Hepatocyte (in vitro differentiated cells): ENCODE measurements at regions not wholly inside any gene's neighbourhood (a gene's known extent, or its start where the extent isn't known, plus 50 kb on each side); places are given as distances from the start of the nearest gene placed in this dataset.

Experiments
- DNase-seq: peaks from one replicate; pipeline ENCODE4 v3.0.0-alpha.2; 2016; ENCODE audit warnings: low spot score
- H2AFZ ChIP-seq: fragments of 200-600 bp; sonication (generic); 2 replicates; pipeline ENCODE4 v1.6.0; 2016; ENCODE audit warnings: antibody characterized with exemption, mild to moderate bottlenecking
- H3K27ac ChIP-seq: fragments of 200-600 bp; sonication (generic); 2 replicates; pipeline ENCODE4 v1.5.1; 2016; ENCODE audit warnings: mild to moderate bottlenecking
- H3K27me3 ChIP-seq: fragments of 200-600 bp; sonication (generic); 2 replicates; pipeline ENCODE4 v1.6.1; 2016
- H3K36me3 ChIP-seq: fragments of 200-600 bp; sonication (generic); replicated peaks from 2 replicates; pipeline ENCODE4 v1.5.1; 2016; ENCODE audit warnings: low read depth; ENCODE audit not compliant: insufficient read depth
- H3K4me1 ChIP-seq: fragments of 200-600 bp; sonication (generic); 2 replicates; pipeline ENCODE4 v1.5.1; 2016; ENCODE audit warnings: mild to moderate bottlenecking, moderate library complexity; ENCODE audit not compliant: insufficient read depth
- H3K4me2 ChIP-seq: fragments of 200-600 bp; sonication (generic); 2 replicates; pipeline ENCODE4 v1.6.0; 2016
- H3K4me3 ChIP-seq: fragments of 200-600 bp; sonication (generic); 2 replicates; pipeline ENCODE4 v1.5.1; 2016; ENCODE audit warnings: mild to moderate bottlenecking
- H3K79me2 ChIP-seq: fragments of 200-600 bp; sonication (generic); 2 replicates; pipeline ENCODE4 v1.6.0; 2017; ENCODE audit warnings: mild to moderate bottlenecking
- H3K9me2 ChIP-seq: fragments of 200-600 bp; sonication (generic); replicated peaks from 2 replicates; pipeline ENCODE4 v1.6.0; 2017; ENCODE audit warnings: mild to moderate bottlenecking; ENCODE audit not compliant: insufficient read depth
- H3K9me3 ChIP-seq: fragments of 200-600 bp; sonication (generic); 2 replicates; pipeline ENCODE4 v1.5.1; 2016; ENCODE audit warnings: low read depth, mild to moderate bottlenecking
- H4K20me1 ChIP-seq: fragments of 200-600 bp; sonication (generic); 2 replicates; pipeline ENCODE4 v1.6.0; 2016; ENCODE audit warnings: mild to moderate bottlenecking; ENCODE audit not compliant: insufficient read depth, poor library complexity, severe bottlenecking
- CTCF ChIP-seq: fragments of 200-600 bp; sonication (generic); IDR thresholded peaks from 2 replicates; pipeline ENCODE4 v1.5.1; 2016; ENCODE audit warnings: antibody characterized with exemption, mild to moderate bottlenecking; ENCODE audit not compliant: poor library complexity
- EZH2 ChIP-seq: fragments of 200-600 bp; sonication (generic); IDR thresholded peaks from 2 replicates; pipeline ENCODE4 v1.6.1; 2016; ENCODE audit warnings: antibody characterized with exemption, mild to moderate bottlenecking, borderline replicate concordance
- EZH2phosphoT487 ChIP-seq: fragments of 200-600 bp; sonication (generic); IDR thresholded peaks from one replicate; pipeline ENCODE4 v1.6.1; 2018; ENCODE audit warnings: antibody characterized with exemption, mild to moderate bottlenecking, low read depth, moderate library complexity; ENCODE audit not compliant: unreplicated experiment, severe bottlenecking
- WGBS: methylation state at CpG from one replicate; pipeline ENCODE4 v1.1.6; 2016; ENCODE audit warnings: low lambda C conversion rate; ENCODE audit errors: missing lambda C conversion rate; 5-methylcytosine and 5-hydroxymethylcytosine counted together

GRCh38 chr10:6311700-6312330 is 109.1 kb downstream of the PFKFB3 start:
- H3K9me2 ChIP-seq, result no peaks in the 10 kb centered on the region

GRCh38 chr10:6312636-6313035 is 109.9 kb downstream of the PFKFB3 start:
- peaks cover 28% of the 10 kb centered on the region for H3K4me1 ChIP-seq
- WGBS, result 43% methylated on average over 6 of the region's 6 CpGs

More at GRCh38 chr10:6311700-6312330, 109.1 kb downstream of the PFKFB3 start:
- Histone ChIP-seq H3K4me1 (peaks cover 28% of the 10 kb centered on the region), H3K79me2 (no peaks in the 10 kb centered on the region), H3K4me3 (no peak overlapping the region), H3K9me3 (no peaks in the 10 kb centered on the region), H3K27me3 (no peaks in the 10 kb centered on the region), H2AFZ (no peak overlapping the region), H3K27ac (no peak overlapping the region), H3K36me3 (no peaks in the 10 kb centered on the region), H4K20me1 (no peaks in the 10 kb centered on the region), H3K4me2 (no peak overlapping the region)
- WGBS, result 88% methylated on average over 11 of the region's 11 CpGs
- no peak for TF ChIP-seq EZH2
- DNase-seq, result no peak

GRCh38 chr10:6313111-6313895 is 110.6 kb downstream of the PFKFB3 start:
- Histone ChIP-seq H3K4me1 (peaks cover 28% of the 10 kb centered on the region), H3K27me3 (no peaks in the 10 kb centered on the region), H3K9me3 (no peaks in the 10 kb centered on the region), H2AFZ (no peak overlapping the region), H3K4me3 (no peak overlapping the region), H3K79me2 (no peaks in the 10 kb centered on the region), H3K27ac (peak overlapping the region; percentile 89), H3K4me2 (no peak overlapping the region), H3K36me3 (no peaks in the 10 kb centered on the region), H4K20me1 (no peaks in the 10 kb centered on the region), H3K9me2 (no peaks in the 10 kb centered on the region)
- no peak for TF ChIP-seq EZH2
- TF ChIP-seq CTCF, result no peak
- no peak for TF ChIP-seq EZH2phosphoT487
- 91% methylated on average over 12 of the region's 12 CpGs for WGBS
- no peak for DNase-seq

More at GRCh38 chr10:6312636-6313035, 109.9 kb downstream of the PFKFB3 start:
- no peak overlapping the region for H3K4me3 ChIP-seq
- peak overlapping the region; percentile 22 for H3K27ac ChIP-seq
- H3K4me2 ChIP-seq, result no peak overlapping the region
- no peaks in the 10 kb centered on the region for H3K36me3 ChIP-seq
- TF ChIP-seq EZH2, result no peak
- no peak for TF ChIP-seq CTCF
- TF ChIP-seq EZH2phosphoT487, result no peak
- no peaks in the 10 kb centered on the region for H3K79me2 ChIP-seq
- no peaks in the 10 kb centered on the region for H3K9me3 ChIP-seq
- H4K20me1 ChIP-seq, result no peaks in the 10 kb centered on the region
- H2AFZ ChIP-seq, result no peak overlapping the region
- no peaks in the 10 kb centered on the region for H3K9me2 ChIP-seq
- H3K27me3 ChIP-seq, result no peaks in the 10 kb centered on the region
- DNase-seq, result no peak

- Histone ChIP-seq H3K9me3 (no peaks in the 10 kb centered on the region), H3K4me2 (peak overlapping the region; percentile 33), H3K27ac (peak overlapping the region; percentile 89), H4K20me1 (no peaks in the 10 kb centered on the region), H3K36me3 (no peaks in the 10 kb centered on the region), H2AFZ (no peak overlapping the region), H3K27me3 (no peaks in the 10 kb centered on the region), H3K79me2 (no peaks in the 10 kb centered on the region), H3K9me2 (no peaks in the 10 kb centered on the region), H3K4me3 (no peak overlapping the region), H3K4me1 (peaks cover 28% of the 10 kb centered on the region)
- 51% methylated on average over 9 of the region's 9 CpGs for WGBS
- DNase-seq, result peak; percentile 77
- TF ChIP-seq EZH2, result no peak
- no peak for TF ChIP-seq EZH2phosphoT487
- TF ChIP-seq CTCF, result no peak
These were observed 112.0 kb downstream of the PFKFB3 start for GRCh38 chr10:6314620-6315205.
